A673 (cell line): ENCODE measurements at regions not wholly inside any gene's neighbourhood (a gene's known extent, or its start where the extent isn't known, plus 50 kb on each side); places are given as distances from the start of the nearest gene placed in this dataset.
"Not testable (repeated sequence)": the region's sequence is repeated elsewhere in the genome, so short reads cannot be mapped to it uniquely, and the experiment has no call there.

Experiments used
- BruUV-seq: library from RNA; stranded (reverse); fragments of 400-500 nt; replicated peaks from 2 replicates; lab custom pipeline; 2021; lab: Mats Ljungman, UMichigan
- CTCF ChIA-PET: fragments of 300-600 bp; sonication (Branson Sonifier 250); formaldehyde crosslinking; loops from one replicate; lab custom pipeline; 2022; ENCODE audit warnings: antibody characterized with exemption; lab: Charles Lee
- POLR2A ChIA-PET: fragments of 300-600 bp; sonication (Branson Sonifier 250); formaldehyde crosslinking; loops from one replicate; lab custom pipeline; 2022; ENCODE audit warnings: antibody characterized with exemption; ENCODE audit not compliant: low non-redundant PET; lab: Charles Lee
- DNase-seq: peaks from one replicate; pipeline ENCODE4 v3.0.0-alpha.2; 2015; ENCODE audit warnings: low spot score
- H3K27ac ChIP-seq: fragments of 200-600 bp; sonication (generic); 2 replicates; pipeline ENCODE4 v1.5.1; 2016; ENCODE audit warnings: mixed run types, low read depth, mild to moderate bottlenecking, mixed read lengths, antibody characterized with exemption, low read length; ENCODE audit not compliant: poor library complexity, severe bottlenecking
- H3K27me3 ChIP-seq: fragments of 200-600 bp; sonication (generic); replicated peaks from 2 replicates; pipeline ENCODE4 v1.6.1; 2017; ENCODE audit warnings: mixed run types, low read depth, mild to moderate bottlenecking, mixed read lengths, antibody characterized with exemption, low read length; ENCODE audit not compliant: insufficient read depth, poor library complexity
- H3K36me3 ChIP-seq: fragments of 200-600 bp; sonication (generic); 2 replicates; pipeline ENCODE4 v1.6.1; 2016; ENCODE audit warnings: mixed run types, mild to moderate bottlenecking, mixed read lengths, antibody characterized with exemption, low read length; ENCODE audit not compliant: insufficient read depth, poor library complexity, severe bottlenecking
- H3K4me1 ChIP-seq: fragments of 200-600 bp; sonication (generic); 2 replicates; pipeline ENCODE4 v1.6.1; 2017; ENCODE audit warnings: mixed run types, mild to moderate bottlenecking, mixed read lengths, antibody characterized with exemption, low read length; ENCODE audit not compliant: insufficient read depth, poor library complexity, severe bottlenecking
- H3K4me3 ChIP-seq: fragments of 200-600 bp; sonication (generic); 2 replicates; pipeline ENCODE4 v1.5.1; 2016; ENCODE audit warnings: low read depth, mixed run types, mild to moderate bottlenecking, mixed read lengths, low read length; ENCODE audit not compliant: poor library complexity, severe bottlenecking
- H3K9me3 ChIP-seq: fragments of 200-600 bp; sonication (generic); 2 replicates; pipeline ENCODE4 v1.6.1; 2016; ENCODE audit warnings: mixed run types, low read depth, mild to moderate bottlenecking, mixed read lengths, antibody characterized with exemption, low read length; ENCODE audit not compliant: poor library complexity, severe bottlenecking
- EZH2 ChIP-seq: fragments of 200-600 bp; sonication (generic); IDR thresholded peaks from 2 replicates; pipeline ENCODE4 v1.6.1; 2017; ENCODE audit warnings: borderline replicate concordance, low read depth, mild to moderate bottlenecking, mixed read lengths, antibody characterized with exemption, low read length; ENCODE audit not compliant: poor library complexity, severe bottlenecking
- intact Hi-C: fragments of 100-400 bp; cut with micrococcal nuclease; formaldehyde crosslinking; loops from one replicate; pipeline ENCODE4 v1.10.0; 2022; ENCODE audit not compliant: unreplicated experiment
- TF ChIP-seq, protein P1 (sequence below): fragments of 300-800, 200-600 bp; sonication (generic); conservative IDR thresholded peaks from 2 replicates; pipeline ENCODE4 v1.5.1; 2017; ENCODE audit warnings: low read depth, mild to moderate bottlenecking, antibody characterized with exemption, low read length, moderate library complexity, mixed read lengths

DNA sequence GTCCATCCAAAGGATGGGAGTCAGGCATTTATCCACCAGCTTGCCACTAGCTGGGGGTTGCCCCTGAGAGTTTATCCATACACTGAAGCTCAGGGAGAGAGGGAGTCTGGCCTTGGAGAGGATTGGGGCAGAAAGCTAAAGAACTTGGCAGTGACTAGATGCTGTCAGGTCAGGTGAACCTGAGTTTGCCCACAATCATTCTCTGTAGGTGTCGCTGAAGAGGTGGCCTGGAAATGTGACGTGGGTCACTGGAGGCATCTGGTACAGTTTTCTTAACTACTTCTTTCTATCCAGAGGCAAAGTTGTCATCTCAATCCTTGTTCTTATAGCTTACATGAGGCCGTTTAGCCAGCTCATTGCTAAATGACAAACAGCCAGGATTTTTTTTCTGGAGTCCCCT lies 298.0 kb upstream of the CTNNB1 start:
- TF ChIP-seq, protein P1, sequence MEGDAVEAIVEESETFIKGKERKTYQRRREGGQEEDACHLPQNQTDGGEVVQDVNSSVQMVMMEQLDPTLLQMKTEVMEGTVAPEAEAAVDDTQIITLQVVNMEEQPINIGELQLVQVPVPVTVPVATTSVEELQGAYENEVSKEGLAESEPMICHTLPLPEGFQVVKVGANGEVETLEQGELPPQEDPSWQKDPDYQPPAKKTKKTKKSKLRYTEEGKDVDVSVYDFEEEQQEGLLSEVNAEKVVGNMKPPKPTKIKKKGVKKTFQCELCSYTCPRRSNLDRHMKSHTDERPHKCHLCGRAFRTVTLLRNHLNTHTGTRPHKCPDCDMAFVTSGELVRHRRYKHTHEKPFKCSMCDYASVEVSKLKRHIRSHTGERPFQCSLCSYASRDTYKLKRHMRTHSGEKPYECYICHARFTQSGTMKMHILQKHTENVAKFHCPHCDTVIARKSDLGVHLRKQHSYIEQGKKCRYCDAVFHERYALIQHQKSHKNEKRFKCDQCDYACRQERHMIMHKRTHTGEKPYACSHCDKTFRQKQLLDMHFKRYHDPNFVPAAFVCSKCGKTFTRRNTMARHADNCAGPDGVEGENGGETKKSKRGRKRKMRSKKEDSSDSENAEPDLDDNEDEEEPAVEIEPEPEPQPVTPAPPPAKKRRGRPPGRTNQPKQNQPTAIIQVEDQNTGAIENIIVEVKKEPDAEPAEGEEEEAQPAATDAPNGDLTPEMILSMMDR, result no peak
- TF ChIP-seq EZH2, result no peak
- no peaks in the 10 kb centered on the region for H3K9me3 ChIP-seq
- H3K27me3 ChIP-seq, result no peaks in the 10 kb centered on the region
- no TSS peak for BruUV-seq
- DNase-seq, result no peak
- no peaks in the 10 kb centered on the region for H3K36me3 ChIP-seq
- no peaks in the 10 kb centered on the region for H3K4me1 ChIP-seq
- POLR2A ChIA-PET, result no interaction called here
- CTCF ChIA-PET, result no interaction called here
- H3K4me3 ChIP-seq, result no peak overlapping the region
- intact Hi-C loops, result no loop called here
- H3K27ac ChIP-seq, result no peak overlapping the region

DNA sequence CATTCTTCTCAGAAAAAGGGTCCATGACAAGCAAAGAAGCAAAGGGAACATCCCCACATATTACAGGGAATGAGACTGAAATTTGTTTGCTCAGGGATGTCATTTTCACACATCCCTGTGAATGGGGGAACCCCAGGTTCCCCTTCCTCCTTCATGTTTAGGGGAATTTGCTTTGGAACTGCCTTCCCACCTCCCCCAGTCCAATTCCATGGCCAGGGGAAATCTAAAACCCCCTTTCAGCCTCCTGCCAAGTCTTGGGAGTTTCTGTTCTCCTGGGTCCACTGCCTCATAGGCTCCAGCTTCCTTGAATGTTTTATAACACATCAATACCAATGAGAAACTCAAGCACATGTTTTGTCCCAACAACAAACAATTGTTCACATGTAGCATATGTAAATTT lies 297.5 kb upstream of the CTNNB1 start:
- H3K4me1 ChIP-seq, result no peaks in the 10 kb centered on the region
- POLR2A ChIA-PET, result no interaction called here
- BruUV-seq, result no TSS peak
- no peak for TF ChIP-seq EZH2
- TF ChIP-seq, protein P1, result no peak
- H3K27ac ChIP-seq, result no peak overlapping the region
- H3K36me3 ChIP-seq, result no peaks in the 10 kb centered on the region
- no peak overlapping the region for H3K4me3 ChIP-seq
- intact Hi-C loops, result no loop called here
- H3K27me3 ChIP-seq, result no peaks in the 10 kb centered on the region
- CTCF ChIA-PET, result no interaction called here
- no peak for DNase-seq
- H3K9me3 ChIP-seq, result no peaks in the 10 kb centered on the region

DNA sequence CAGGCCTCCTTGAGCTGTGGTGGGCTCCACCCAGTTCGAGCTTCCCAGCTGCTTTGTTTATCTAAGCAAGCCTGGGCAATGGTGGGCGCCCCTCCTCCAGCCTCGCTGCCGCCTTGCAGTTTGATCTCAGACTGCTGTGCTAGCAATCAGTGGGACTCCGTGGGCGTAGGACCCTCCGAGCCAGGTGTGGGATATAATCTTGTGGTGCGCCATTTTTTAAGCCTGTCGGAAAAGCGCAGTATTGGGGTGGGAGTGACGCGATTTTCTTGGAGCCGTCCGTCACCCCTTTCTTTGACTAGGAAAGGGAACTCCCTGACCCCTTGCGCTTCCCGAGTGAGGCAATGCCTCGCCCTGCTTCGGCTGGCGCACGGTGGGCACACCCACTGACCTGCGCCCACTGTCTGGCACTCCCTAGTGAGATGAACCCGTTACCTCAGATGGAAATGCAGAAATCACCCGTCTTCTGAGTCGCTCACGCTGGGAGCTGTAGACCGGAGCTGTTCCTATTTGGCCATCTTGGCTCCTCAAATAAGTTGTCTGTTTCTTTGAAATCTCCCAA lies 291.3 kb upstream of the CTNNB1 start:
- CTCF ChIA-PET, H3K27ac ChIP-seq, H3K9me3 ChIP-seq, BruUV-seq, H3K36me3 ChIP-seq, H3K4me1 ChIP-seq, H3K27me3 ChIP-seq, intact Hi-C loops, DNase-seq, POLR2A ChIA-PET, H3K4me3 ChIP-seq: not testable (repeated sequence)

DNA sequence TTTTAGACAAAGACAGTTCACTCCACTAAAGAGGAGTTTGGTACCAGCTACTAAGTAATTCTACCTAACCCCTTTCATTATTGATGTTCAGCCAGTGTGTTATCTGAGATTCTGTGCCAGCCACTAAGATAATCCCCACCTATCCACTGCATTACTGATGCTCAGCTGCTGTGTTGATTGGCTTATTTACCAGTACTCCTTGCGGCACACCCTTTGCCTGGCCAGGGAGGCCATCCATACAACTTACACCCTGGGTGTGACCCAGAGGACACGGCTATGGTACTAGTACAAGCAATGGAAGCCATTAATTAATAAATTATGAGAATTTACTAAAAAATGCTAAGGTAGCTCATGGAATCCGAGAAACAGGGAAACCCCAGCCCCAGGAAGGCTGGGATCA lies 290.7 kb upstream of the CTNNB1 start:
- no peaks in the 10 kb centered on the region for H3K27me3 ChIP-seq
- no peak overlapping the region for H3K27ac ChIP-seq
- POLR2A ChIA-PET, result no interaction called here
- no peaks in the 10 kb centered on the region for H3K9me3 ChIP-seq
- CTCF ChIA-PET, result no interaction called here
- no peak for TF ChIP-seq EZH2
- TF ChIP-seq, protein P1, result no peak
- no peak overlapping the region for H3K4me3 ChIP-seq
- BruUV-seq, result no TSS peak
- no peaks in the 10 kb centered on the region for H3K4me1 ChIP-seq
- DNase-seq, result no peak
- intact Hi-C loops, result no loop called here
- H3K36me3 ChIP-seq, result no peaks in the 10 kb centered on the region
